Right lobe of liver (tissue), 6 donors: ENCODE measurements at regions not wholly inside any gene's neighbourhood (a gene's known extent, or its start where the extent isn't known, plus 50 kb on each side); places are given as distances from the start of the nearest gene placed in this dataset.

Experiments
- ATAC-seq, 4 donors: fragments of 200-7000 bp; cut with Tn5 transposase; one replicate each; pipeline ENCODE4 v1.9.1; 2020; ENCODE audit warnings: mild to moderate bottlenecking in 4 of 4, moderate library complexity in 4 of 4
- DNase-seq, 3 donors: peaks; one replicate each; pipeline ENCODE4 v3.0.0-alpha.2; 2020
- H3K27ac ChIP-seq, 3 donors: fragments of 200-600 bp; one replicate each; pipeline ENCODE4 v1.8.0; 2022
- H3K27me3 ChIP-seq, 2 donors: fragments of 200-600 bp; one replicate each; pipeline ENCODE4 v1.8.0; 2022
- H3K36me3 ChIP-seq, 4 donors: fragments of 200-600 bp; sonication (generic) in 1 of 4; one replicate each; pipeline versions ENCODE4 v1.5.1 to v1.8.0; 2017 to 2022; ENCODE audit warnings: control low read depth in 1 of 4
- H3K4me1 ChIP-seq, 4 donors: fragments of 200-600 bp; sonication (generic) in 1 of 4; one replicate each; pipeline versions ENCODE4 v1.5.1 to v1.8.0; 2017 to 2022; ENCODE audit warnings: control low read depth in 1 of 4
- H3K4me3 ChIP-seq, 3 donors: fragments of 200-600 bp; one replicate each; pipeline ENCODE4 v1.8.0; 2022
- H3K9me3 ChIP-seq, 4 donors: fragments of 200-600 bp; sonication (generic) in 1 of 4; one replicate each; pipeline versions ENCODE4 v1.5.1 to v1.8.0; 2017 to 2022; ENCODE audit warnings: control low read depth in 1 of 4
- CTCF ChIP-seq, 4 donors: fragments of 200-600 bp in 3 of 4; fragments of 450-650 bp in 1 of 4; IDR thresholded peaks; one replicate each; pipeline versions ENCODE4 v1.5.1 to v1.8.0; 2016 to 2022; ENCODE audit warnings: antibody characterized with exemption in 4 of 4, mild to moderate bottlenecking in 2 of 4
- POLR2A ChIP-seq: fragments of 450-650 bp; IDR thresholded peaks from one replicate; pipeline ENCODE4 v1.6.1; 2017; ENCODE audit warnings: antibody characterized with exemption, mild to moderate bottlenecking
- WGBS: methylation state at CpG from one replicate; pipeline ENCODE4 v1.1.6; 2018; ENCODE audit warnings: low coverage, low lambda C conversion rate; ENCODE audit not compliant: insufficient coverage; ENCODE audit errors: missing lambda C conversion rate; 5-methylcytosine and 5-hydroxymethylcytosine counted together
- intact Hi-C, 2 donors: fragments of 100-400 bp; cut with DNase I; formaldehyde crosslinking; loops; one replicate each; pipeline versions ENCODE4 v1.11.2 to v1.14.1; 2022
- donor health status: DM: no; HTN: yes; CAD: no.
- donor health status: DM: no; HTN: no; CAD: no.
- donor health status: DM: no; HTN: no; CAD: no.
- donor health status: DM: no; HTN: yes; CAD: no.
- donor health status: DM: no; HTN: yes; CAD: no.

DNA sequence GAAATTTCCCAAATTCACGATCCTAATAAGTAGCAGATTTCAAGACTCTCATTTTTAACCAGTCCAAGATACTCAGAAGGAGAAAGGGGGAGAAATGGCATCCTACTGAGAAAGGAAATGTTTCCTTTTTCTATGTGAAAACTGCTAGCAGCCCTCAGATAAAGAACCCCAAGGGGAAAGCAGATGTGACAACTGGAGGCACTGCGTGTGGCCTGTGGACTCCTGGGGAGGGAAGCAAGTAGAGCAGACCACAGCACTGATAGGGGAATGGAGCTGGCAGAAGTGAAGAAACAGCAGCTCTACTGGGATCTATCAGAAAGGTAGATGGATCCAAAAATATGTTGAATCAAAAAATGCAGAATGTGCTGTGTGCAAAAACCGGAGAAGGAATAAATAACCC lies 239.7 kb upstream of the API5 start:
- 11% methylated on average over 3 of the region's 3 CpGs for WGBS
- H3K27ac ChIP-seq, result no peak overlapping the region
- no peak for TF ChIP-seq CTCF (IDR thresholded peaks at IDR 0.05)
- no peak for TF ChIP-seq POLR2A
- H3K4me3 ChIP-seq, result no peak overlapping the region
- DNase-seq (no peak), ATAC-seq (no peak)
- no peaks in the 10 kb centered on the region for H3K36me3 ChIP-seq
- H3K4me1 ChIP-seq, result no peaks in the 10 kb centered on the region
- intact Hi-C loops, result no loop called here
- no peaks in the 10 kb centered on the region for H3K9me3 ChIP-seq
- H3K27me3 ChIP-seq, result no peaks in the 10 kb centered on the region

- Histone ChIP-seq H3K27ac (no peak overlapping the region), H3K36me3 (no peaks in the 10 kb centered on the region), H3K27me3 (no peaks in the 10 kb centered on the region), H3K4me1 (no peaks in the 10 kb centered on the region), H3K9me3 (no peaks in the 10 kb centered on the region), H3K4me3 (no peak overlapping the region)
- no peak for DNase-seq
- 18% methylated on average over 4 of the region's 4 CpGs for WGBS
- no peak for ATAC-seq
- no peak for TF ChIP-seq POLR2A
- no peak for TF ChIP-seq CTCF (IDR thresholded peaks at IDR 0.05)
- intact Hi-C loops, result no loop called here
These were observed 238.9 kb upstream of the API5 start for GRCh38 chr11:43072911-43073310.

GRCh38 chr11:43074810-43075209 lies 237.0 kb upstream of the API5 start:
- Histone ChIP-seq H3K36me3 (no peaks in the 10 kb centered on the region), H3K27me3 (no peaks in the 10 kb centered on the region), H3K4me1 (no peaks in the 10 kb centered on the region), H3K4me3 (no peak overlapping the region), H3K27ac (no peak overlapping the region), H3K9me3 (no peaks in the 10 kb centered on the region)
- no peak for ATAC-seq
- intact Hi-C loops, result no loop called here
- TF ChIP-seq POLR2A (no peak), CTCF (IDR thresholded peaks at IDR 0.05) (no peak)
- no peak for DNase-seq

DNA sequence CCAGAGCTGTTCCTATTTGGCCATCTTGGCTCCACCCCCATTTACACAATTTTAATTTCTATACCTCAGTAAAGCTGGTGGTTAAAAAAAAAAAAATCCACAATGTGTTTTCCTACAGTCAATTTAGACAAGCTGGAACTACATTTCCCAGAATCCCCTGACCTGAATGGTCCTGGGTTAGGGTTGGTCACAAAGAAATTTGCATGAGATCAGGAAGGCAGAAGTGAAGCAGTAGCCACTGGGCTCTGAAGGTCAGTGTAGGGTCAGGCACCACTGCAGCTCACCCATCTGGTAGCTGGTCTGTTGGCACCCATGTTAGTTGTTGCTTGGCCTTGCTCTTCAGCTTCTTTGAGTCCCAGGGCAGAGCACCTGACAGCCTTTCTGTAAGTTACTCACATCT lies 210.7 kb upstream of the API5 start:
- TF ChIP-seq POLR2A (no peak), CTCF (IDR thresholded peaks at IDR 0.05) (no peak)

DNA sequence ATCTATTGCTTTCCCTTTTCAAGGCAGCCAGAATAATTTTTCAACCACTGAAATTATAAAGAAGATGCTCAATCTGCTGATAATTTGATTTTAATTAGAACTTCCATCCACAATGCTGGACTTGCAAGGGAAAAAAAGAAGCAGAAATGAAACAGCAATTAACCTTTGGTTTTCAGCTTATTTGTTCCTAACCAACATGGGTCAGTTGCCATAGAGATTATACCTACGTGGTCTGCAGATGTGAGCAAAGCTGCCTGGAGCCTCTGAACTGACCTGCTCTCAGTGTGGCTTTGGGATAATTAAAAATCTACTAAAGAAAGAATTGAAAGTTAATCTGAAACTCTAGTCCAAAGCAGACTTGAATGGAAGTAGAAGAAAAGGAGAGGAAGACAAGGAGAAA lies 195.7 kb upstream of the API5 start:
- ATAC-seq, result no peak
- Histone ChIP-seq H3K4me3 (no peak overlapping the region), H3K27me3 (no peaks in the 10 kb centered on the region), H3K36me3 (no peaks in the 10 kb centered on the region), H3K27ac (no peak overlapping the region), H3K4me1 (no peaks in the 10 kb centered on the region), H3K9me3 (no peaks in the 10 kb centered on the region)
- intact Hi-C loops, result no loop called here
- 10% methylated on average over 1 of the region's 1 CpG for WGBS
- DNase-seq, result no peak
- TF ChIP-seq POLR2A, result no peak
- no peak for TF ChIP-seq CTCF (IDR thresholded peaks at IDR 0.05)

More for the DNA sequence above, 210.7 kb upstream of the API5 start:
- intact Hi-C loops, result no loop called here
- Histone ChIP-seq H3K27me3 (no peaks in the 10 kb centered on the region), H3K27ac (no peak overlapping the region), H3K36me3 (no peaks in the 10 kb centered on the region), H3K4me1 (no peaks in the 10 kb centered on the region), H3K9me3 (no peaks in the 10 kb centered on the region), H3K4me3 (no peak overlapping the region)
- ATAC-seq (no peak), DNase-seq (no peak)
